Karpas-422 (cell line): ENCODE measurements at regions not wholly inside any gene's neighbourhood (a gene's known extent, or its start where the extent isn't known, plus 50 kb on each side); places are given as distances from the start of the nearest gene placed in this dataset.

ENCODE experiments used
- DNase-seq: peaks from one replicate; pipeline ENCODE4 v3.0.0-alpha.2; 2015
- H2AFZ ChIP-seq: fragments of 200-600 bp; sonication (generic); 2 replicates; pipeline ENCODE4 v1.6.1; 2014; ENCODE audit warnings: antibody characterized with exemption, low read length, mixed read lengths
- H3K27ac ChIP-seq: fragments of 200-600 bp; sonication (generic); 2 replicates; pipeline ENCODE4 v1.5.1; 2014; ENCODE audit warnings: mild to moderate bottlenecking, low read length, moderate library complexity
- H3K27me3 ChIP-seq: fragments of 200-600 bp; sonication (generic); 2 replicates; pipeline ENCODE4 v1.6.1; 2014; ENCODE audit warnings: low read length, mixed read lengths
- H3K36me3 ChIP-seq: fragments of 200-600 bp; sonication (generic); 2 replicates; pipeline ENCODE4 v1.6.1; 2014; ENCODE audit warnings: low read length, mixed read lengths; ENCODE audit not compliant: insufficient read depth
- H3K4me1 ChIP-seq: fragments of 200-600 bp; sonication (generic); 2 replicates; pipeline ENCODE4 v1.6.1; 2014; ENCODE audit warnings: mild to moderate bottlenecking, low read length, mixed read lengths
- H3K4me2 ChIP-seq: fragments of 200-600 bp; sonication (generic); 2 replicates; pipeline ENCODE4 v1.6.1; 2014; ENCODE audit warnings: low read length, low read depth, mild to moderate bottlenecking; ENCODE audit not compliant: poor library complexity, severe bottlenecking
- H3K4me3 ChIP-seq: fragments of 200-600 bp; sonication (generic); 2 replicates; pipeline ENCODE4 v1.5.1; 2014; ENCODE audit warnings: mild to moderate bottlenecking, antibody characterized with exemption, low read length, mixed read lengths
- H3K79me2 ChIP-seq: fragments of 200-600 bp; sonication (generic); 2 replicates; pipeline ENCODE4 v1.6.1; 2014; ENCODE audit warnings: mild to moderate bottlenecking, low read length, mixed read lengths
- H3K9ac ChIP-seq: fragments of 200-600 bp; sonication (generic); 2 replicates; pipeline ENCODE4 v1.6.0; 2014; ENCODE audit warnings: low read length
- H3K9me2 ChIP-seq: fragments of 200-600 bp; sonication (generic), shearing (Covaris generic); replicated peaks from 2 replicates; pipeline ENCODE4 v1.6.0; 2014; ENCODE audit warnings: mild to moderate bottlenecking, low read length, moderate library complexity; ENCODE audit not compliant: insufficient read depth
- H3K9me3 ChIP-seq: fragments of 300-700, 200-600 bp; sonication (generic); 2 replicates; pipeline ENCODE4 v1.6.1; 2014; ENCODE audit warnings: low read length, mixed read lengths
- H4K20me1 ChIP-seq: fragments of 200-600 bp; sonication (generic); 2 replicates; pipeline ENCODE4 v1.6.1; 2014; ENCODE audit warnings: mild to moderate bottlenecking, antibody characterized with exemption, low read length, low read depth; ENCODE audit not compliant: insufficient read depth

- no peak overlapping the region for H3K4me3 ChIP-seq
- H3K27me3 ChIP-seq, result no peaks in the 10 kb centered on the region
- H2AFZ ChIP-seq, result no peak overlapping the region
- peak; percentile 85 for DNase-seq
- H3K4me1 ChIP-seq, result no peaks in the 10 kb centered on the region
- no peaks in the 10 kb centered on the region for H3K36me3 ChIP-seq
- H3K9me3 ChIP-seq, result no peaks in the 10 kb centered on the region
- H3K9ac ChIP-seq, result no peak overlapping the region
- H3K79me2 ChIP-seq, result no peaks in the 10 kb centered on the region
- no peaks in the 10 kb centered on the region for H3K9me2 ChIP-seq
- no peak overlapping the region for H3K4me2 ChIP-seq
- H4K20me1 ChIP-seq, result no peaks in the 10 kb centered on the region
- no peak overlapping the region for H3K27ac ChIP-seq
Measured at GRCh38 chr16:72400257-72401083, 228.5 kb upstream of the PMFBP1 start.

- no peaks in the 10 kb centered on the region for H3K36me3 ChIP-seq
- no peaks in the 10 kb centered on the region for H4K20me1 ChIP-seq
- H3K4me1 ChIP-seq, result no peaks in the 10 kb centered on the region
- DNase-seq, result no peak
- no peak overlapping the region for H3K4me3 ChIP-seq
- H3K4me2 ChIP-seq, result no peak overlapping the region
- no peak overlapping the region for H3K9ac ChIP-seq
- no peaks in the 10 kb centered on the region for H3K27me3 ChIP-seq
- no peak overlapping the region for H2AFZ ChIP-seq
- no peaks in the 10 kb centered on the region for H3K9me2 ChIP-seq
- no peaks in the 10 kb centered on the region for H3K9me3 ChIP-seq
- H3K79me2 ChIP-seq, result no peaks in the 10 kb centered on the region
- no peak overlapping the region for H3K27ac ChIP-seq
Measured at GRCh38 chr16:72399811-72400210, 227.9 kb upstream of the PMFBP1 start.

DNA sequence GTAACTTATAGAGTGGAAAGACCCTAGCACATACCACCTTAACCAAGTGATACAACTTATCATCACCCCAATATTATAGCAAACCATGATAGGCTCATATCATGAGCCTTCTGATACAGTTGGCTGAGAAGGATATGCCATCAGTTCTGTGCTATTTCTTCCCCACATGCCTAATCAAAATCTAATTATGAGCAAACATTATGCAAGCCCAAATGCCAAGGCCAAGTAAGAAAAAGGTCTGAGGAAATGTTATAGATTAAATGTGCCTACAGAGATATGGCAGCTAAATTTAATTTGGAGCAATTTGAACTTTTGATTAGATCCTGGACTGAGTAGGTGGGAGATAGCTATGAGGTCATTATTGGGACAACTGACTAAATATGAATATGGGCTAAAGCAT, 225.9 kb upstream of the PMFBP1 start:
- no peak overlapping the region for H3K4me2 ChIP-seq
- no peaks in the 10 kb centered on the region for H3K9me2 ChIP-seq
- no peaks in the 10 kb centered on the region for H4K20me1 ChIP-seq
- DNase-seq, result no peak
- no peak overlapping the region for H3K27ac ChIP-seq
- no peaks in the 10 kb centered on the region for H3K79me2 ChIP-seq
- H2AFZ ChIP-seq, result no peak overlapping the region
- no peaks in the 10 kb centered on the region for H3K4me1 ChIP-seq
- H3K9ac ChIP-seq, result no peak overlapping the region
- no peaks in the 10 kb centered on the region for H3K27me3 ChIP-seq
- no peaks in the 10 kb centered on the region for H3K36me3 ChIP-seq
- H3K4me3 ChIP-seq, result no peak overlapping the region
- H3K9me3 ChIP-seq, result no peaks in the 10 kb centered on the region

DNA sequence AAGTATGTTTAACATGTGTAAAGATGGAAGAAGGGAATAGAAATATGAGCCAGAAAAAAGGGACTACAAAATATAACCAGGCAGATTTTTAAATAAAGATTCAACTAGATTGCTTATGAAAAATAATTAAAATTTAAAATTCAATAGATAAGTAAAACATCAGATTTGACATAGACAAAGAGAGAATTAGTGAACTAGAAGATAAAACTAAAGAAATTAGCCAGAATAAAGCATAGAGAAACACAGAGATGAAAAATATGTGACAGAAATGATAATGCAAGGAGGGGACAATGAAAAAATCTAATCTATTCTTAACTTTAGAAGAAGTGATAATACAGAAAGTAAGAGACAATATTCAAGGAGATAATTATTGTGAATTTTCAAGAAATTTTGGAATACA, 222.6 kb upstream of the PMFBP1 start:
- H2AFZ ChIP-seq, result no peak overlapping the region
- H3K9me3 ChIP-seq, result no peaks in the 10 kb centered on the region
- H3K9ac ChIP-seq, result no peak overlapping the region
- H3K36me3 ChIP-seq, result no peaks in the 10 kb centered on the region
- no peak for DNase-seq
- H3K4me3 ChIP-seq, result no peak overlapping the region
- no peaks in the 10 kb centered on the region for H3K4me1 ChIP-seq
- H3K27me3 ChIP-seq, result no peaks in the 10 kb centered on the region
- no peak overlapping the region for H3K27ac ChIP-seq
- H3K9me2 ChIP-seq, result no peaks in the 10 kb centered on the region
- H4K20me1 ChIP-seq, result no peaks in the 10 kb centered on the region
- no peaks in the 10 kb centered on the region for H3K79me2 ChIP-seq
- no peak overlapping the region for H3K4me2 ChIP-seq

DNA sequence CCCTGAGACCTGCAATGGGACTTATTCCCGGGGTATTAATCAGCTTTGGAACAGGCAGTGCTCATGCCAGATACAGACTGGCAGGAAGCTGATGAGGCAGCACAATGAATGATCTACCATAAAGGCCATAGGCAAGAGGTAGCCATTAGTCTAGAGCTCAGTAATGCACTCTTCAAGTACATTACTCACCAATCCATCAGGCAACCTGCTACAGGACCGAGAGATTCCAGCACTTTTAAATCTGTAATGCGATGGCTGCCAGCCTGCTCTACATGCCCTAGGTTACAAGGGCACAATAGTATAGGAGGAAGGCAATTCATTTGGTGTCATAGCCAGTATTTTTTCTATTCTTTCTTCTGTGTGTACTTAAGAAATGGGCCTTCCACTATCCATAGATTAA, 217.8 kb upstream of the PMFBP1 start:
- Histone ChIP-seq H4K20me1 (no peaks in the 10 kb centered on the region), H3K9ac (no peak overlapping the region), H2AFZ (no peak overlapping the region), H3K9me3 (no peaks in the 10 kb centered on the region), H3K9me2 (no peaks in the 10 kb centered on the region), H3K27ac (no peak overlapping the region), H3K4me3 (no peak overlapping the region), H3K79me2 (no peaks in the 10 kb centered on the region), H3K4me1 (no peaks in the 10 kb centered on the region), H3K36me3 (no peaks in the 10 kb centered on the region), H3K27me3 (no peaks in the 10 kb centered on the region), H3K4me2 (no peak overlapping the region)
- DNase-seq, result no peak

GRCh38 chr16:72388007-72388406, 216.1 kb upstream of the PMFBP1 start:
- Histone ChIP-seq H3K79me2 (no peaks in the 10 kb centered on the region), H3K27me3 (no peaks in the 10 kb centered on the region), H2AFZ (no peak overlapping the region), H3K4me2 (no peak overlapping the region), H4K20me1 (no peaks in the 10 kb centered on the region), H3K27ac (no peak overlapping the region), H3K4me1 (no peaks in the 10 kb centered on the region), H3K9me2 (no peaks in the 10 kb centered on the region), H3K9me3 (no peaks in the 10 kb centered on the region), H3K36me3 (no peaks in the 10 kb centered on the region), H3K9ac (no peak overlapping the region), H3K4me3 (no peak overlapping the region)
- DNase-seq, result no peak

DNA sequence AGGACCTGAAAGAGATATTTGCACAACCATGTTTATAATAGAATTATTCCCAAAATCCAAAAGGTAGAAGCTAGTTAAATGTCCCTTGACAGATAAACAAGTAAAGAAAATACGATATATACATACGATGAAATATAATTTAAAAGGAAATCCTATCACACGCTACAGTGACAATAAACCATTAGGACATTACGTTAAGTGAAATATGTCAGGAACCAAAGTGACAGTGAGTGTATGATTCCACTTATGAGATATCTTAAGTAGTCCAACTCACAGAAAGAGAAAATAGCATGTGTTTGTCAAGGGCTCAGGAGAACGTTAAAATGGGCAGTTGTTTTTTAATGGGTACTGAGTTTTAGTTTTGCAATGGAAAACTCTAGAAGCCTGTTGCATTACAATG, 212.7 kb upstream of the PMFBP1 start:
- H3K4me1 ChIP-seq, result no peaks in the 10 kb centered on the region
- no peak overlapping the region for H3K9ac ChIP-seq
- no peak overlapping the region for H2AFZ ChIP-seq
- H3K9me3 ChIP-seq, result no peaks in the 10 kb centered on the region
- H3K79me2 ChIP-seq, result no peaks in the 10 kb centered on the region
- no peaks in the 10 kb centered on the region for H3K9me2 ChIP-seq
- H3K4me2 ChIP-seq, result no peak overlapping the region
- H3K36me3 ChIP-seq, result no peaks in the 10 kb centered on the region
- H4K20me1 ChIP-seq, result no peaks in the 10 kb centered on the region
- H3K4me3 ChIP-seq, result no peak overlapping the region
- H3K27ac ChIP-seq, result no peak overlapping the region
- no peak for DNase-seq
- H3K27me3 ChIP-seq, result no peaks in the 10 kb centered on the region

DNA sequence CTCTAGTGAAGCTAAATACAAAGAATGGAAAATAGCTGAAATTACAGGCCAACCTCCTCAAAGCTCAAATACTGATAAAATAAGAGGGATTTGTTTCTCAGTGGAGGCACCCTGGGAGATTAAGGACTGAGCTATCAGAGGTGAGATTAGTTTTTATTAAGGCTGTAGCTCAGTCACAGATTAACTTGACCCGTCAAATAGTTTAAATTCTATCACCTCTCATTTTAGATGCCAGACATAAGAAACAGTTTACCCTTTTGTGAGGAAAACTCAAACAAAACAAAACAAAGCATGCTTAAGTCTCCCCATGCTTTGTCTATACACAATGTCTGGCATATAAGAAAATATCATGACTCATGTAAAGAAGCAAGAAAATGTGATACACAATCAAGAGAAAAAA, 208.3 kb upstream of the PMFBP1 start:
- Histone ChIP-seq H3K9me3 (no peaks in the 10 kb centered on the region), H3K79me2 (no peaks in the 10 kb centered on the region), H4K20me1 (no peaks in the 10 kb centered on the region), H3K9ac (no peak overlapping the region), H3K27me3 (no peaks in the 10 kb centered on the region), H2AFZ (no peak overlapping the region), H3K4me2 (no peak overlapping the region), H3K4me3 (no peak overlapping the region), H3K4me1 (no peaks in the 10 kb centered on the region), H3K36me3 (no peaks in the 10 kb centered on the region), H3K9me2 (0 out of 2 replicates have a peak, but pooled peaks cover under 1% of the 10 kb centered on the region), H3K27ac (no peak overlapping the region)
- DNase-seq, result no peak
